HEK293T (cell line): ENCODE measurements at regions not wholly inside any gene's neighbourhood (a gene's known extent, or its start where the extent isn't known, plus 50 kb on each side); places are given as distances from the start of the nearest gene placed in this dataset.
"Not testable (repeated sequence)": the region's sequence is repeated elsewhere in the genome, so short reads cannot be mapped to it uniquely, and the experiment has no call there.

ENCODE experiments used
- CTCF ChIA-PET: fragments of 350-600 bp; formaldehyde crosslinking; extraction: SDS; loops from one replicate; lab custom pipeline; 2021; ENCODE audit warnings: antibody characterized with exemption, inconsistent platforms; lab: Yijun Ruan, JAX
- POLR2A ChIA-PET: fragments of 350-600 bp; formaldehyde crosslinking; extraction: SDS; loops from one replicate; lab custom pipeline; 2020; ENCODE audit warnings: antibody characterized with exemption, inconsistent platforms; lab: Yijun Ruan, JAX
- DNase-seq: peaks from one replicate; pipeline ENCODE4 v3.0.0; 2012; ENCODE audit warnings: mixed read lengths; ENCODE audit errors: extremely low spot score
- ARNT ChIP-seq: fragments of 450-650 bp; IDR thresholded peaks from 2 replicates; pipeline ENCODE4 v1.6.1; 2017; ENCODE audit warnings: mild to moderate bottlenecking
- BHLHE40 ChIP-seq: fragments of 450-650 bp; IDR thresholded peaks from 2 replicates; pipeline ENCODE4 v1.6.1; 2016; ENCODE audit warnings: mild to moderate bottlenecking, moderate library complexity, borderline replicate concordance
- CTBP1 ChIP-seq: fragments of 450-650 bp; IDR thresholded peaks from 2 replicates; pipeline ENCODE4 v1.6.1; 2016; ENCODE audit warnings: borderline replicate concordance
- ELF4 ChIP-seq: fragments of 450-650 bp; IDR thresholded peaks from 2 replicates; pipeline ENCODE4 v1.6.1; 2017; ENCODE audit warnings: antibody characterized with exemption
- FOXA1 ChIP-seq: fragments of 450-650 bp; IDR thresholded peaks from 2 replicates; pipeline ENCODE4 v1.6.1; 2016; ENCODE audit warnings: mild to moderate bottlenecking
- FOXK2 ChIP-seq: fragments of 450-650 bp; IDR thresholded peaks from 2 replicates; pipeline ENCODE4 v1.6.1; 2016; ENCODE audit warnings: mild to moderate bottlenecking
- FOXM1 ChIP-seq: fragments of 450-650 bp; IDR thresholded peaks from 2 replicates; pipeline ENCODE4 v1.6.1; 2017; ENCODE audit warnings: mild to moderate bottlenecking, borderline replicate concordance
- HDGF ChIP-seq: fragments of 450-650 bp; IDR thresholded peaks from 2 replicates; pipeline ENCODE4 v1.6.1; 2017; ENCODE audit warnings: antibody characterized with exemption, borderline replicate concordance
- L3MBTL2 ChIP-seq: fragments of 450-650 bp; conservative IDR thresholded peaks from 2 replicates; pipeline ENCODE4 v1.6.1; 2016; ENCODE audit warnings: mild to moderate bottlenecking
- LEF1 ChIP-seq: fragments of 450-650 bp; IDR thresholded peaks from 2 replicates; pipeline ENCODE4 v1.6.1; 2017; ENCODE audit warnings: mild to moderate bottlenecking, borderline replicate concordance
- NFRKB ChIP-seq: fragments of 450-650 bp; IDR thresholded peaks from 2 replicates; pipeline ENCODE4 v1.6.1; 2016; ENCODE audit warnings: mild to moderate bottlenecking, moderate library complexity
- PKNOX1 ChIP-seq: fragments of 450-650 bp; IDR thresholded peaks from 2 replicates; pipeline ENCODE4 v1.6.1; 2016
- SP1 ChIP-seq: fragments of 450-650 bp; IDR thresholded peaks from 2 replicates; pipeline ENCODE4 v1.6.1; 2017
- SUZ12 ChIP-seq: fragments of 450-650 bp; IDR thresholded peaks from 2 replicates; pipeline ENCODE4 v1.6.1; 2016; ENCODE audit warnings: mild to moderate bottlenecking
- TARDBP ChIP-seq: fragments of 450-650 bp; IDR thresholded peaks from 2 replicates; pipeline ENCODE4 v1.6.1; 2016
- ZNF384 ChIP-seq: fragments of 450-650 bp; IDR thresholded peaks from 2 replicates; pipeline ENCODE4 v1.6.1; 2016

GRCh38 chr2:181789827-181790448 is 101.6 kb upstream of the ITPRID2 start:
- TF ChIP-seq BHLHE40: no peak
- no peak for TF ChIP-seq SP1
- no peak for TF ChIP-seq FOXK2
- TF ChIP-seq ARNT: no peak
- TF ChIP-seq ZNF384: no peak
- no peak for TF ChIP-seq HDGF
- no peak for TF ChIP-seq NFRKB
- no peak for TF ChIP-seq L3MBTL2
- TF ChIP-seq TARDBP: no peak
- TF ChIP-seq FOXA1: no peak
- POLR2A ChIA-PET: interaction anchor here (1.0 kb wide), 1 partner anchor 14 kb away, joined by 3 read pairs; no protein-coding TSS in a partner anchor
- no peak for DNase-seq
- CTCF ChIA-PET: no interaction called here

DNA sequence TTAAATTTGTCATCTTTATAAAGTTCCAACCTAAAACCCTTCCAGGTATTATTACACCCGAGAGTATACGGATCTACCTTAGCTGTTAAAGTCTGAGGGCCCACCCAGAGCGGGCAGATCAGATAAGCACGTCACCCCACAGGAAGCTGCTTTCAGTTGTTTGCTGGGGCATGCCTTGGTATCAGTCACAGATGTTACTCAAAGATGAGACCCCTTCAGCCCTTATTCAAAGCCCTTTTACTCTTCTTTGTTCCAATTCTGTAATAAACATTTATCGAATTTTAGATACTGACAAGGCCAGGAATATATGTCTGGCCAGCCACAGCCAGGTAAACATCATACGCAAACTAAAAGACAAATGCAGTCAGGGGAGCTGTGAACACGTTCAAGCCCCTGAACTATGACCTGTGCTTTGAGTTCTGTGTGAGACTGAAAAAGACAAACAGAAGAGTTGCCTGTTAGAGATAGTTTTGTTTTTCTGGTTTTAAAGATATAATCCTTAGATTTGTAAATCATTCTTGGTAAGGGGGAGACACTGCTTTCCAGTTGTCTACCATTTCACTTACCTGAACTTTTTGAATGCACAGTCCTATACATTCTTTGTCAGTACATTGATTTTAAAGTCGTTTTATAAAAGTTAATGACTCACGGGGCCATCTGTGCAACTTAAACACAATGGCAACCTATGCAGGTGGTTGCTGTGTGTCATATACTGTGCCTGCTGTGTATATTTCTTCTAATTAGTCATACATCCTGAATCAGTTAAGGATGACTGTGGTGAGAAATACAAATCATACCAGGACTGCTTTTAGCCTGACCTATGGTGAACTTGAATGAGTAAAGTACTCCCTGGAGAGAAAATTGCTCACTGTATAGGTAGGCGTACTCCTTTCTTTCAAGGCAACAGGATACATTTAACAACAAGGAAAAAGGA is 100.5 kb upstream of the ITPRID2 start:
- no peak for DNase-seq
- CTCF ChIA-PET: interaction anchor here (0.9 kb wide), 1 partner anchor 11 kb away, joined by 3 read pairs; no protein-coding TSS in a partner anchor
- POLR2A ChIA-PET: interaction anchor here (1.0 kb wide), 1 partner anchor 13 kb away, joined by 3 read pairs; no protein-coding TSS in a partner anchor
- TF ChIP-seq SP1 (no peak), ZNF384 (no peak), FOXA1 (no peak), L3MBTL2 (no peak), CTBP1 (no peak), ARNT (no peak), FOXK2 (no peak), TARDBP (no peak), BHLHE40 (no peak)

GRCh38 chr2:181792906-181793305 is 98.6 kb upstream of the ITPRID2 start:
- TF ChIP-seq LEF1: no peak
- TF ChIP-seq CTBP1: no peak
- no peak for TF ChIP-seq SP1
- no peak for TF ChIP-seq FOXM1
- no peak for TF ChIP-seq ELF4
- no peak for TF ChIP-seq HDGF
- TF ChIP-seq L3MBTL2: no peak
- no peak for TF ChIP-seq NFRKB
- no peak for TF ChIP-seq TARDBP
- no peak for TF ChIP-seq SUZ12
- TF ChIP-seq PKNOX1: no peak
- no peak for TF ChIP-seq FOXA1
- no peak for TF ChIP-seq BHLHE40
- TF ChIP-seq ARNT: no peak
- TF ChIP-seq ZNF384: no peak
- TF ChIP-seq FOXK2: no peak
- CTCF ChIA-PET: no interaction called here
- POLR2A ChIA-PET: no interaction called here
- no peak for DNase-seq

- TF ChIP-seq FOXK2 (no peak), CTBP1 (no peak), ELF4 (no peak), PKNOX1 (no peak), BHLHE40 (no peak), FOXA1 (no peak), ARNT (no peak), TARDBP (no peak), FOXM1 (no peak), SUZ12 (no peak), LEF1 (no peak), ZNF384 (no peak), NFRKB (no peak), SP1 (no peak), L3MBTL2 (no peak), HDGF (no peak)
- ChIA-PET POLR2A (no interaction called here), CTCF (no interaction called here)
- no peak for DNase-seq
Observed at GRCh38 chr2:181798022-181798421, 93.5 kb upstream of the ITPRID2 start.

GRCh38 chr2:181802300-181802699 is 89.2 kb upstream of the ITPRID2 start:
- POLR2A ChIA-PET, DNase-seq, CTCF ChIA-PET: not testable (repeated sequence)

- CTCF ChIA-PET, DNase-seq: not testable (repeated sequence)
- POLR2A ChIA-PET: interaction anchor here (0.7 kb wide), 1 partner anchor 14 kb away, joined by 3 read pairs; no protein-coding TSS in a partner anchor
Observed at GRCh38 chr2:181803903-181804799, 87.4 kb upstream of the ITPRID2 start.
